OCI-LY7 (cell line): ENCODE measurements at regions not wholly inside any gene's neighbourhood (a gene's known extent, or its start where the extent isn't known, plus 50 kb on each side); places are given as distances from the start of the nearest gene placed in this dataset.

Experiments
- BruUV-seq: library from RNA; stranded (reverse); fragments of 400-500 nt; replicated peaks from 2 replicates; lab custom pipeline; 2021; lab: Mats Ljungman, UMichigan
- CTCF ChIA-PET: fragments of 300-600 bp; sonication (Branson Sonifier 250); formaldehyde crosslinking; loops from one replicate; lab custom pipeline; 2022; ENCODE audit warnings: antibody characterized with exemption; ENCODE audit not compliant: unreplicated experiment; lab: Charles Lee
- POLR2A ChIA-PET: fragments of 300-600 bp; sonication (Branson Sonifier 250); formaldehyde crosslinking; loops from one replicate; lab custom pipeline; 2022; ENCODE audit warnings: antibody characterized with exemption; lab: Charles Lee
- DNase-seq: peaks from one replicate; pipeline ENCODE4 v3.0.0-alpha.2; 2015; ENCODE audit warnings: low spot score
- H2AFZ ChIP-seq: fragments of 200-600 bp; sonication (generic), shearing (Covaris generic); 2 replicates; pipeline ENCODE4 v1.6.1; 2014; ENCODE audit warnings: mild to moderate bottlenecking, antibody characterized with exemption, low read length, moderate library complexity
- H3K27ac ChIP-seq: fragments of 200-600 bp; sonication (generic); 2 replicates; pipeline ENCODE4 v1.5.1; 2014; ENCODE audit warnings: mixed run types, low read depth, mild to moderate bottlenecking, moderate library complexity, low read length, inconsistent platforms; ENCODE audit not compliant: poor library complexity, severe bottlenecking
- H3K36me3 ChIP-seq: fragments of 200-600 bp; sonication (generic); 2 replicates; pipeline ENCODE4 v1.6.1; 2014; ENCODE audit warnings: mild to moderate bottlenecking, antibody characterized with exemption, low read length, moderate library complexity, mixed read lengths; ENCODE audit not compliant: insufficient read depth
- H3K4me1 ChIP-seq: fragments of 200-600 bp; sonication (generic); 2 replicates; pipeline ENCODE4 v1.5.1; 2014; ENCODE audit warnings: mild to moderate bottlenecking, low read length; ENCODE audit not compliant: insufficient read depth, poor library complexity, severe bottlenecking
- H3K4me2 ChIP-seq: fragments of 200-600 bp; sonication (generic); 2 replicates; pipeline ENCODE4 v1.6.1; 2014; ENCODE audit warnings: mild to moderate bottlenecking, low read length
- H3K4me3 ChIP-seq: fragments of 200-600 bp; sonication (generic); 2 replicates; pipeline ENCODE4 v1.5.1; 2014; ENCODE audit warnings: mild to moderate bottlenecking, low read depth, low read length; ENCODE audit not compliant: poor library complexity, severe bottlenecking
- H3K79me2 ChIP-seq: fragments of 200-600 bp; sonication (generic); 2 replicates; pipeline ENCODE4 v1.6.1; 2016; ENCODE audit warnings: low read depth, mild to moderate bottlenecking, low read length, moderate library complexity, mixed read lengths; ENCODE audit not compliant: insufficient read depth
- H3K9me2 ChIP-seq: fragments of 200-600 bp; sonication (generic); 2 replicates; pipeline ENCODE4 v1.6.1; 2016; ENCODE audit warnings: mild to moderate bottlenecking, low read length, mixed read lengths; ENCODE audit not compliant: insufficient read depth
- H3K9me3 ChIP-seq: fragments of 200-600 bp; sonication (generic); 2 replicates; pipeline ENCODE4 v1.6.1; 2014; ENCODE audit warnings: mild to moderate bottlenecking, mixed run types, low read length, mixed read lengths
- H4K20me1 ChIP-seq: fragments of 200-600 bp; sonication (generic); 2 replicates; pipeline ENCODE4 v1.6.1; 2014; ENCODE audit warnings: mild to moderate bottlenecking, antibody characterized with exemption, low read length, moderate library complexity, mixed read lengths; ENCODE audit not compliant: insufficient read depth
- EZH2phosphoT487 ChIP-seq: fragments of 200-600 bp; sonication (generic); IDR thresholded peaks from 2 replicates; pipeline ENCODE4 v1.6.1; 2018; ENCODE audit warnings: low read depth, borderline replicate concordance, mild to moderate bottlenecking, mixed run types, antibody characterized with exemption, low read length, moderate library complexity, mixed read lengths
- intact Hi-C: fragments of 100-400 bp; cut with micrococcal nuclease; formaldehyde crosslinking; loops from one replicate; pipeline ENCODE4 v1.10.0; 2022; ENCODE audit not compliant: unreplicated experiment
- TF ChIP-seq, protein P1 (sequence below): fragments of 200-600 bp; sonication (generic); conservative IDR thresholded peaks from 2 replicates; pipeline ENCODE4 v1.5.1; 2014; ENCODE audit warnings: mild to moderate bottlenecking, antibody characterized with exemption, low read length, moderate library complexity, mixed read lengths

DNA sequence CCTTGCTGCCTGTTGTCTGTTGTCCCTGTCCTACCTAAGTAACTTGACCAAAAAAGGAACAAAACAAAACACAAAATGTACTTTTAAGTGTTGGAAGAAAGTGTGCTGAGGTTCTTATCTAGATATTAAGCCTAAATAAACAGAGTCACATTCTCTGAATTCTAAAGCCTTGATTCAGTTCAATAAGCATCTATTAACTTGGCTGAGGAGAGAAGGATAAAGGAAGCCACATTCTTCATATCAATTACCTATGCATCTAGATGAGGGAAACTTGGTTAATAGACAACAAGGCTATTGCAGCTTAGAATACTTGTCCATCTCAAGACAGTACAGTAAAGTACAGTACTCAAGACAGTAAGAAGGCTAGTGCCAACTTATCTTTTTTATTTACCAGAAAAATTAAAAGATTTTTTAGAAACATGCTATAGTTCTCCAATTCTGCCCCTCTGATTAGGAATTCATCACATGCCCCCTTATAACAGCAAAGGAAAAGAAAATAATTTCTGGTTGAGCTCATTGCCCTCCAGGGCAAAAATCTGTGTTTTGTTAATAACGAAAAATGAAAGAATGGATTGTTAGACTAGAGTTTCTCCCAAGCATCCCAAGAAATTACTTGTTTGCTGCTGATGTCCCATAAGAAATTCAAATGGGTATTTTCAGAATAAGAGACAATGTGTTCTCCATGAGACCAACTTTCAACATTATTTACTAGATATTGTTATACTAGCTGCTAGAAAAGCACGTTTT is 546.5 kb upstream of the SEMA3D start:
- H3K9me2 ChIP-seq, result no peaks in the 10 kb centered on the region
- no peaks in the 10 kb centered on the region for H3K9me3 ChIP-seq
- ChIA-PET CTCF (no interaction called here), POLR2A (no interaction called here)
- DNase-seq, result no peak
- no TSS peak for BruUV-seq
- no peaks in the 10 kb centered on the region for H3K4me1 ChIP-seq
- no peaks in the 10 kb centered on the region for H3K36me3 ChIP-seq
- intact Hi-C loops, result no loop called here
- no peaks in the 10 kb centered on the region for H3K79me2 ChIP-seq
- H4K20me1 ChIP-seq, result no peaks in the 10 kb centered on the region
- no peak overlapping the region for H3K27ac ChIP-seq
- no peak overlapping the region for H3K4me2 ChIP-seq
- no peak overlapping the region for H3K4me3 ChIP-seq
- TF ChIP-seq, protein P1, sequence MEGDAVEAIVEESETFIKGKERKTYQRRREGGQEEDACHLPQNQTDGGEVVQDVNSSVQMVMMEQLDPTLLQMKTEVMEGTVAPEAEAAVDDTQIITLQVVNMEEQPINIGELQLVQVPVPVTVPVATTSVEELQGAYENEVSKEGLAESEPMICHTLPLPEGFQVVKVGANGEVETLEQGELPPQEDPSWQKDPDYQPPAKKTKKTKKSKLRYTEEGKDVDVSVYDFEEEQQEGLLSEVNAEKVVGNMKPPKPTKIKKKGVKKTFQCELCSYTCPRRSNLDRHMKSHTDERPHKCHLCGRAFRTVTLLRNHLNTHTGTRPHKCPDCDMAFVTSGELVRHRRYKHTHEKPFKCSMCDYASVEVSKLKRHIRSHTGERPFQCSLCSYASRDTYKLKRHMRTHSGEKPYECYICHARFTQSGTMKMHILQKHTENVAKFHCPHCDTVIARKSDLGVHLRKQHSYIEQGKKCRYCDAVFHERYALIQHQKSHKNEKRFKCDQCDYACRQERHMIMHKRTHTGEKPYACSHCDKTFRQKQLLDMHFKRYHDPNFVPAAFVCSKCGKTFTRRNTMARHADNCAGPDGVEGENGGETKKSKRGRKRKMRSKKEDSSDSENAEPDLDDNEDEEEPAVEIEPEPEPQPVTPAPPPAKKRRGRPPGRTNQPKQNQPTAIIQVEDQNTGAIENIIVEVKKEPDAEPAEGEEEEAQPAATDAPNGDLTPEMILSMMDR, result no peak
- no peak for TF ChIP-seq EZH2phosphoT487
- no peak overlapping the region for H2AFZ ChIP-seq

GRCh38 chr7:85730012-85730411 is 543.2 kb upstream of the SEMA3D start:
- Histone ChIP-seq H3K27ac (no peak overlapping the region), H3K4me1 (no peaks in the 10 kb centered on the region), H3K79me2 (no peaks in the 10 kb centered on the region), H3K4me2 (no peak overlapping the region), H3K4me3 (no peak overlapping the region), H2AFZ (no peak overlapping the region), H3K9me2 (no peaks in the 10 kb centered on the region), H3K36me3 (no peaks in the 10 kb centered on the region), H3K9me3 (no peaks in the 10 kb centered on the region), H4K20me1 (no peaks in the 10 kb centered on the region)
- no peak for DNase-seq
- ChIA-PET CTCF (no interaction called here), POLR2A (no interaction called here)
- TF ChIP-seq, protein P1, result no peak
- no peak for TF ChIP-seq EZH2phosphoT487
- intact Hi-C loops, result no loop called here
- no TSS peak for BruUV-seq

GRCh38 chr7:85725026-85725425 is 538.2 kb upstream of the SEMA3D start:
- no peaks in the 10 kb centered on the region for H3K4me1 ChIP-seq
- no peaks in the 10 kb centered on the region for H4K20me1 ChIP-seq
- intact Hi-C loops, result no loop called here
- H3K79me2 ChIP-seq, result no peaks in the 10 kb centered on the region
- CTCF ChIA-PET, result no interaction called here
- no peak for DNase-seq
- H3K4me2 ChIP-seq, result no peak overlapping the region
- H2AFZ ChIP-seq, result no peak overlapping the region
- no TSS peak for BruUV-seq
- H3K36me3 ChIP-seq, result no peaks in the 10 kb centered on the region
- no peaks in the 10 kb centered on the region for H3K9me2 ChIP-seq
- no peak overlapping the region for H3K27ac ChIP-seq
- POLR2A ChIA-PET, result no interaction called here
- TF ChIP-seq, protein P1, result no peak
- no peak for TF ChIP-seq EZH2phosphoT487
- H3K9me3 ChIP-seq, result no peaks in the 10 kb centered on the region
- H3K4me3 ChIP-seq, result no peak overlapping the region
